ENCODE measurements at regions not wholly inside any gene's neighbourhood (a gene's known extent, or its start where the extent isn't known, plus 50 kb on each side); places are given as distances from the start of the nearest gene placed in this dataset.

DNA sequence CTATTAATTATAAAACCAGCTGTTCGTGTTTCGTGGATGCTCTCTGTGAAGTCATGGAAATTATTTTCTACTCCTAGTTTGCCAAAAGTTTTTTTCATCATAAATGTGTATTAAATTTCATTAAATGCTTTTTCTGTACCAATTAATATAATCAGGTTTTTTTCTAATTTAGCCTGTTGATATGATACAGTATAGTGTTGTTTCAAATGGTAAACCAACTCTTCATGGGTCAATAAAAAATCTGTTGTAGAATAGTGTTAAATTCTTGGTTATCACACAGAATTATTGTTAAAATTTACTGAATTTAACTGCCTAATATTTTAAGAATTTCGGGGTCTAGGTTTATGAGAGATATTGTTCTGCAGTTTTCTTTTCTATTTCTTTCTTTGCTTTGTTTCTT is 505.9 kb upstream of the MANEA start:
- intact Hi-C loops (cut with DNase I) = no loop called here
- no peak for DNase-seq (ENCODE audit: low spot score)

- intact Hi-C loops (cut with DNase I) = no loop called here
- DNase-seq (ENCODE audit: low spot score) = no peak
These were observed 498.9 kb upstream of the MANEA start for GRCh38 chr6:95078457-95078856.

DNA sequence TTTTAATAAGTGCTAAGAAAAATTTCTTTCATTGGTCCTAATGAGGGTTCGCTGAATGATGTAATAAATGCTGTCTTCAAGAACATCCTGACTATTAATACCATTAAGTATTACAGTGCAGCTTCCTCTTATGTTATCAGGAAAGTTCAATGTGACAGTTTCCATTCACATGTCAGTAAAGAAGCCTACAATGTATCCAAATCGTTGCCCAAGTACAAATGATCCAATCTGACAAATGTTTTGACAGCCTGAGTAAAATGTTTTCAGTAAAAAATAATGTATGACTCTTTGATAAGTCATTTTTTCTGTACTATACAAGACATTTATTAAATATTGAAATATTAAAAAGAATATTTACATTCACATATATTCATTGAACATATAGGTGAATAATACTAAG is 496.1 kb upstream of the MANEA start:
- intact Hi-C loops (cut with DNase I) = no loop called here
- DNase-seq (ENCODE audit: low spot score) = no peak

DNA sequence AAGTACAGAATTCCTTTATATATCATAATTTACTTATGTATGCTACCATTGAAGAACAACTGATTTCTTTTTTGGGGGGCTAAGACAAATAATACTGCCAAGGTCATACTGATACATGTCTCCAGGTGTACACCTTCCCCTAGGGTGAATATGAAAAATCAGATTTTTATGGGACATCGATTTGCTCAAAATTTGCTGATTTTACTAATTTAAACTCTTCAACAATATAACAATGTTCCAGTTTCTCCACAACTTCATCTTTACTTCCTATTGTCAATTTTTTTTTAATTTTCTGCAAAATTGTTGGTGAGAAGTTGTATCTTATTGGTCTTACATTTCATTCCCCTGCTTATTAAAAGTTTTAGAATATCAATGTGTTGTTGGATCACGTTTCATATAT is 495.4 kb upstream of the MANEA start:
- intact Hi-C loops (cut with DNase I) = no loop called here
- DNase-seq (ENCODE audit: low spot score) = no peak

- intact Hi-C loops (cut with DNase I) = no loop called here
- DNase-seq (ENCODE audit: low spot score) = no peak
These were observed 493.8 kb upstream of the MANEA start for GRCh38 chr6:95083506-95083905.

DNA sequence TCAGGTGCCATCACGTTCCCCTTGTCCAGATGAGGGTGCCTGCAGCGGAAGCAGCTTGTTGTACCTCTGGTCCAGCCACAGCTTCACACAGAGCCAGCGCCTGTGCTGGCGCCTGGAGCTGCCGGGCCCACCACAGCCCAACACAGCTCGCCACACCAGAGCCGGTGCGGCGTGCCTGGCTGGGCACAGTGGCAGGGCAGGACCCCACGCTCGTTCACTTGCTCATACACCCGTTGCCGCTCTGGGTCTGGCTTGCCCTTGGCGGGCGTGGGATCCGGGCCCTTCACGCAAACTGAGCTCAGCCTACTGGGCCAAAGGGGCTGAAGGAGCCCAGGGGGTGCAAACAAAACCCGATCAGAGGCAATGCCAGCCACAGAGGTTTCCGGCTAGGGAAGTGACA is 492.5 kb upstream of the MANEA start:
- intact Hi-C loops (cut with DNase I) = no loop called here
- DNase-seq (ENCODE audit: low spot score) = no peak

- no peak for DNase-seq (ENCODE audit: low spot score)
- intact Hi-C loops (cut with DNase I) = no loop called here
These were observed 489.8 kb upstream of the MANEA start for GRCh38 chr6:95087394-95088097.

DNA sequence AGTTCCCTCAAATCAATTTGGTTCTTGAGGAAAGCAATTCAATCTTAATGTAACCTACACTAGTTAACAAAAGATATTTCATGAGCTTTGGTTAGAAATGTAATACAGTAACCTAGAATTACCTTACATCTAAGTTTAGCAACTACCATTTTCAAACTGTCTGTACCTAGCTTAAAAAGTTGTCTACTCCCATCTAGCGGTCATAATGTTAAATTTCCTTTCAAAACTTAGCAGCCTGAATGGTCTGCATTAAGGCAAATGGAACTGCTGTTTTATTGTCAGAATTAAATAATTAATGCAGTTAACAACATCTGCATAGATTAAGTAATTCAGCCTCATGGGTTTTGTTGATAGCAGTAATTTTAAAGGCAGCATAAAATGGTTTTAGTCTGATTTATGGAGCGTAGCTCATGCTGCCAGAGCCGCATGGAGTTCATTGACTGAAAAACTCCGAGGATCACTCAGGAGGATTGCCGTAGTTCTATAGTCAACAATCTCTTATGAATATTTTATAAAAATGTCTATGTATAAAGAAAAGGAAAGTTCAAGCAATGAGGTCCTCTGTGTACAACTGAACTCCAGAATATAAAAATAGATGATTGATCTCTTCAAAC is 485.4 kb upstream of the MANEA start:
- DNase-seq (ENCODE audit: low spot score) = no peak
- intact Hi-C loops (cut with DNase I) = no loop called here

DNA sequence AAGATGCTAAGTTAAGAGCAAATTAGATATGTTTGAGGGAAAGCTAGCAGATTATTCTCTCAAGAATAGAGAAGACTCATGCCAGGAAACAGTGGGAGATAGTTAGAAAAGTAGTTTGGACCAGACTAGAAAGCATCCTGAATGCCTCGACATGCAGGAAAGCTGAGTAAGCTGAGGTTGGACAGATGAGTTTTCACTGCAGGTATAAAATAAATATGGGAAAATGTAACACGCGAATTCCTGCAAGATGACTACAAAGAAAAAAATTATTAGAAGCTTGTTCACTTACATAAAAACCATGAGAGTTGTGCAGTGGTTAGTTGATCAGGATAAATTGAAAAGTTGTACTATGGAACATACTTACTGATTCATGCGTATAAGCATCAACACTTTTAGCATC is 484.2 kb upstream of the MANEA start:
- intact Hi-C loops (cut with DNase I) = no loop called here
- no peak for DNase-seq (ENCODE audit: low spot score)

GRCh38 chr6:95094751-95095663 is 482.3 kb upstream of the MANEA start:
- intact Hi-C loops (cut with DNase I) = no loop called here
- no peak for DNase-seq (ENCODE audit: low spot score)

GRCh38 chr6:95095855-95096254 is 481.5 kb upstream of the MANEA start:
- no peak for DNase-seq (ENCODE audit: low spot score)
- intact Hi-C loops (cut with DNase I) = no loop called here

- intact Hi-C loops (cut with DNase I) = no loop called here
These were observed 477.9 kb upstream of the MANEA start for GRCh38 chr6:95099410-95099809.

GRCh38 chr6:95109212-95109611 is 468.1 kb upstream of the MANEA start:
- intact Hi-C loops (cut with DNase I) = no loop called here

More at GRCh38 chr6:95099410-95099809, 477.9 kb upstream of the MANEA start:
- DNase-seq (ENCODE audit: low spot score) = no peak

GRCh38 chr6:95110767-95111166 is 466.6 kb upstream of the MANEA start:
- intact Hi-C loops (cut with DNase I) = no loop called here
- no peak for DNase-seq (ENCODE audit: low spot score)

More at GRCh38 chr6:95109212-95109611, 468.1 kb upstream of the MANEA start:
- no peak for DNase-seq (ENCODE audit: low spot score)

DNA sequence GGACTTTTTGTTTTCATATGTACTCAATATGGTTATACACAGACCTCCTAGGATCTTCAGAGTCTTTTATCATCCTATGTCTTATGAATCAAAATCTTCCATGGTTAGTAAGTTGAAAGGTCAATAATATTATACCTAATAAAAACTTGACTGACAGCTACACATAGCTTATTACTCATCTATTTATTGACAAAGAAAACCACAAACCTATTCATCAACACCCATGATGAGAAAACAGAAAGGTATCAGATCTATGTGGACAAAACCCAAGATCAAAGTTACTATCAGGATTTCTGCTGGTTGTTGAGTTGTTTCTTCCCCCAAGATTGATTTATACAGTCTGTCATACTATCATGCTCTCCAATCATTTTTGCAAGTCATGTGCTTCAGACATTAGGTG is 460.1 kb upstream of the MANEA start:
- intact Hi-C loops (cut with DNase I) = no loop called here
- DNase-seq (ENCODE audit: low spot score) = no peak

- DNase-seq (ENCODE audit: low spot score) = no peak
- intact Hi-C loops (cut with DNase I) = no loop called here
These were observed 457.4 kb upstream of the MANEA start for GRCh38 chr6:95119927-95120326.

DNA sequence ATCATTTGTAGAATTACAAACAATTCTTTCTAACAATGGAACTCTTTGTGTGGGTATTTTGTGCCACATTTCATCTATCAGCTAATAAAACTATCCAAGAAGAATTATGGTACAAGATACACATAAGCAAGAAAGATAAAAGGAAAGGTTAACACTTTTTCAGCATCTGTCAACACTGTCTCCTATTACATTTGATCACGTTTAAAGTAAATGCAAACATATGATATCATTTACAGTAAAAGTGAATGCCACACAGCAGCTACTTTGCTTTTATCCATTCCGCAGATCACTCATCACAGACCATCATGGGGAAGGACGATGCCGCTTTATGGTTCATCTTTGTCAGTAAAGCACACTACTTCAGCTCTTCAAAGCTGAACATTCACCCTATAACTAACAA is 456.4 kb upstream of the MANEA start:
- DNase-seq (ENCODE audit: low spot score) = no peak
- intact Hi-C loops (cut with DNase I) = no loop called here

GRCh38 chr6:95127261-95127660 is 450.1 kb upstream of the MANEA start:
- intact Hi-C loops (cut with DNase I) = no loop called here
- DNase-seq (ENCODE audit: low spot score) = no peak

DNA sequence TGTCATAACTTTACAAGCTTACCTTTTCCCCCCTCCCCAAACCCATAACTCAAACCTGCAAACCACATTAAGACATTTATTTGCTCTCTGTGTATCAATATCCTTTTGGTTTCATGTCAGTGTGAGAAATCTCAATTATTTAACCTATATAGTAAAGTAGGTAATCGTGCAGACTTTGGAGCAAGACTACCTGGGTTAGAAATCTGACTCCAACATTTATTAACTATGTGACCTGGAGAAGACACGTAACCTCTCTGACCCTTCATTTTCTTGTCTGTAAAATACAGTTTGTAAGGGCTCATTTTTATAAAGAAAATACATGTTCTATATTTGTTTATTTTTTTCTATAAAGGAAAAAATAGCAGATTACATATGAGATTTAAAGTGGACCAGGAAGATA is 448.9 kb upstream of the MANEA start:
- DNase-seq (ENCODE audit: low spot score) = no peak
- intact Hi-C loops (cut with DNase I) = no loop called here

DNA sequence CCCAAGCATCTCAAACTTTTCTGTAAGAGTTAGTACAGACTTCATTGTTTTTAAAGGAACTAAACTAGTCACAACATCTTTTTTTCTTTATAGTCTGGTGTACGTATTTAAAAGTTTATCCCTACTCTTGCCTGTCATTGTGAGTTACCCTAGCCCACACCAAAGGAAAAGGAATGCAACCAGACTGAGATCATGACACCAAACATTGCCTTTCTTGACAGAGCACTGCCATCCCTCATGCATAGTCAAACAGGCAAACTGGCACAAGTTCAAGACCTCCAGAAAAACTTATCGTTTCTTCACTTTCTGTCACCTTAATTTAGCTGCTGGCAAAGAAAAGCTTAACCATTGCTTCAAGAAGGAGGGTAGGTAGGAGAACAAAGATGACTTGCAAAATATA is 448.4 kb upstream of the MANEA start:
- intact Hi-C loops (cut with DNase I) = no loop called here
- DNase-seq (ENCODE audit: low spot score) = no peak

GRCh38 chr6:95133578-95133977 is 443.8 kb upstream of the MANEA start:
- no peak for DNase-seq (ENCODE audit: low spot score)
- intact Hi-C loops (cut with DNase I) = no loop called here

All from cardiac septum (tissue), 1 donor.